Adrenal gland (tissue), 9 donors: ENCODE measurements at regions not wholly inside any gene's neighbourhood (a gene's known extent, or its start where the extent isn't known, plus 50 kb on each side); places are given as distances from the start of the nearest gene placed in this dataset.

Experiments
- DNase-seq, 7 donors: peaks; one replicate each; pipeline ENCODE4 v3.0.0-alpha.2; 2019 to 2020
- H3K27ac ChIP-seq, 5 donors: fragments of 200-600 bp; sonication (generic) in 4 of 5; 1 replicate in 3 of 5; 2 replicates in 2 of 5; pipeline versions ENCODE4 v1.5.1 to v1.8.0; 2016 to 2020; ENCODE audit warnings: mild to moderate bottlenecking in 1 of 5
- H3K27me3 ChIP-seq: fragments of 200-600 bp; 2 replicates; pipeline ENCODE4 v1.8.0; 2021
- H3K36me3 ChIP-seq, 2 donors: fragments of 200-600 bp; replicated peaks in 1 of 2; 1 replicate in 1 of 2; 2 replicates in 1 of 2; pipeline versions ENCODE4 v1.5.1 to v1.8.0; 2018 to 2022
- H3K4me1 ChIP-seq, 2 donors: fragments of 200-600 bp; replicated peaks in 1 of 2; 1 replicate in 1 of 2; 2 replicates in 1 of 2; pipeline versions ENCODE4 v1.5.1 to v1.8.0; 2018 to 2021
- H3K4me3 ChIP-seq, 4 donors: fragments of 200-600 bp; sonication (generic) in 3 of 4; one replicate each; pipeline ENCODE4 v1.5.1; 2016 to 2018
- H3K9me3 ChIP-seq, 3 donors: fragments of 200-600 bp; sonication (generic) in 1 of 3; replicated peaks in 1 of 3; 1 replicate in 2 of 3; 2 replicates in 1 of 3; pipeline versions ENCODE4 v1.5.1 to v1.8.0; 2016 to 2021
- CTCF ChIP-seq, 6 experiments: fragments of 450-650 bp in 4 of 6; fragments of 200-600 bp in 2 of 6; sonication (generic) in 1 of 6; IDR thresholded peaks; 1 replicate in 5 of 6; 2 replicates in 1 of 6; pipeline versions ENCODE4 v1.5.1 to v1.8.0; 2016 to 2021; ENCODE audit warnings: antibody characterized with exemption in 6 of 6, mild to moderate bottlenecking in 2 of 6, moderate library complexity in 1 of 6
- POLR2A ChIP-seq, 2 donors: fragments of 450-650 bp; IDR thresholded peaks; one replicate each; pipeline ENCODE4 v1.6.1; 2017; ENCODE audit warnings: antibody characterized with exemption in 2 of 2, mild to moderate bottlenecking in 2 of 2, moderate library complexity in 1 of 2
- WGBS, 4 donors: extraction: QIAGEN DNeasy Blood & Tissue Kit in 2 of 4; methylation state at CpG; one replicate each; pipeline versions ENCODE4 v1.1.5 to v1.1.7; 2013 to 2017; 5-methylcytosine and 5-hydroxymethylcytosine counted together
- intact Hi-C, 2 donors: fragments of 100-400 bp; cut with DNase I; formaldehyde crosslinking; loops; one replicate each; pipeline versions ENCODE4 v1.14.1 to v1.15.0; 2022 to 2023
- donor health status: healthy with polysubstance abuse.
- donor health status: Bipolar disorder and iron deficiency.
- donor health status: DM: yes; HTN: yes; CAD: no.
- donor health status: DM: no; HTN: no; CAD: no.
- donor health status: DM: no; HTN: no; CAD: no.

- no peaks in the 10 kb centered on the region for H3K9me3 ChIP-seq
- H3K4me1 ChIP-seq = no peaks in the 10 kb centered on the region
- no peak for DNase-seq
- TF ChIP-seq POLR2A (IDR thresholded peaks at IDR 0.05) = no peak
- no peak for TF ChIP-seq CTCF (IDR thresholded peaks at IDR 0.05)
- H3K27ac ChIP-seq = no peak overlapping the region
- no peaks in the 10 kb centered on the region for H3K36me3 ChIP-seq
- H3K27me3 ChIP-seq = peaks cover 33% of the 10 kb centered on the region
- intact Hi-C loops = no loop called here
- no peak overlapping the region for H3K4me3 ChIP-seq
- 78 to 88% (median 84%) methylated on average over 4 of the region's 4 CpGs for WGBS, 4 donors
Measured at GRCh38 chr1:5430136-5430535, 562.1 kb downstream of the NPHP4 start.

DNA sequence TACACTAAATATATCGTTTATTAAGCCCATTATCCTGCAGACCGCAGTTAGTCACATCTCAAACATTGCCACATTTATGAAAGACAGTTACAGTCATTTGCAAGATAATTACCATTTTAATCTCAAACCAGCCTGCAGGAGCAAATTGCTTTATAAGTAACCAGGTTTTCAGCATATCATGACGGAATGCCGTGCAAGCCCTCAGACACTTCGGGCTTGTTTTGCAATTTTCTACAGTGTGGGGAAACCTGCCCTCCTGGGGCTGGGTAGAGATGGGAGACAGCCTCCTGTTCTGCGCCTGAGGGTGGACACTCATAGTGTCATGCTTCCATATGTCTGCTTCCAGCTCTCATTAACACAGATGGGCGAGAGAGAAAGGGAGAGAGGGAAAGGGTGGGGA, 563.9 kb downstream of the NPHP4 start:
- H3K4me3 ChIP-seq = no peak overlapping the region
- no peaks in the 10 kb centered on the region for H3K36me3 ChIP-seq
- no peaks in the 10 kb centered on the region for H3K4me1 ChIP-seq
- H3K27me3 ChIP-seq = peaks cover 38% of the 10 kb centered on the region
- no peak for DNase-seq
- H3K27ac ChIP-seq = no peak overlapping the region
- H3K9me3 ChIP-seq = no peaks in the 10 kb centered on the region
- intact Hi-C loops = no loop called here
- WGBS, 4 donors = 67 to 74% (median 70%) methylated on average over 7 of the region's 7 CpGs
- TF ChIP-seq POLR2A (IDR thresholded peaks at IDR 0.05) = no peak
- no peak for TF ChIP-seq CTCF (IDR thresholded peaks at IDR 0.05)

DNA sequence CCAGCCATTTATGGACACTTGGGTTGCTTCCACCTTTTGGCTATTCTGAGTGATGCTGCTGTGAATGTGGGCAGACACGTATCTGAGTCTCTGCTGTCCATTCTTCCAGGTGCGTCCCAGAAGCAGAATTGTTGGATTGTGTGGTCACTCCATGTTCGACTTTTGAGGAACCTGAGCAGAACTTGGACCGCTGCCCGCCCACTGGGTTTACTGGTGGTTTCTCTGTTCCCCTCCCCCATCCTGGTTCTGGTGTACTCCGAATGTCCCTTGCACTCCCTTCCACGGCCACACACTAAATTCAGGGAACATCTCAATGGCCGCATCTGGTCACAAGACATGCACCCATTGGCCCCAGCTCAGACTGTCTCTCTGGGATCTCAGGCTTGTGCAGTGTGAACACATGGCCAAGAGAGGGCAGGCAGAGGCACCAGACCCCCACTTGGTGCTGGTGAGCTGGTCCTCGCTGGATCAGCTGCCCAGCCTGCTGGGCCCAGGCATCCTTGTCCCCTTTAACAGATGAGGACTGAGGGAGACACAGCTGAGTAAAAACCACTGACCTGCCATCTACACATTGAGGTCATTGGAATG, 565.1 kb downstream of the NPHP4 start:
- peaks cover 31% of the 10 kb centered on the region for H3K27me3 ChIP-seq
- intact Hi-C loops = no loop called here
- H3K4me1 ChIP-seq = no peaks in the 10 kb centered on the region
- 81 to 84% (median 82%) methylated on average over 8 to 9 of the region's 9 CpGs for WGBS, 4 donors
- H3K36me3 ChIP-seq = no peaks in the 10 kb centered on the region
- TF ChIP-seq CTCF (IDR thresholded peaks at IDR 0.05) = no peak
- no peak for TF ChIP-seq POLR2A (IDR thresholded peaks at IDR 0.05)
- H3K4me3 ChIP-seq = no peak overlapping the region
- no peaks in the 10 kb centered on the region for H3K9me3 ChIP-seq
- no peak overlapping the region for H3K27ac ChIP-seq
- DNase-seq = no peak

DNA sequence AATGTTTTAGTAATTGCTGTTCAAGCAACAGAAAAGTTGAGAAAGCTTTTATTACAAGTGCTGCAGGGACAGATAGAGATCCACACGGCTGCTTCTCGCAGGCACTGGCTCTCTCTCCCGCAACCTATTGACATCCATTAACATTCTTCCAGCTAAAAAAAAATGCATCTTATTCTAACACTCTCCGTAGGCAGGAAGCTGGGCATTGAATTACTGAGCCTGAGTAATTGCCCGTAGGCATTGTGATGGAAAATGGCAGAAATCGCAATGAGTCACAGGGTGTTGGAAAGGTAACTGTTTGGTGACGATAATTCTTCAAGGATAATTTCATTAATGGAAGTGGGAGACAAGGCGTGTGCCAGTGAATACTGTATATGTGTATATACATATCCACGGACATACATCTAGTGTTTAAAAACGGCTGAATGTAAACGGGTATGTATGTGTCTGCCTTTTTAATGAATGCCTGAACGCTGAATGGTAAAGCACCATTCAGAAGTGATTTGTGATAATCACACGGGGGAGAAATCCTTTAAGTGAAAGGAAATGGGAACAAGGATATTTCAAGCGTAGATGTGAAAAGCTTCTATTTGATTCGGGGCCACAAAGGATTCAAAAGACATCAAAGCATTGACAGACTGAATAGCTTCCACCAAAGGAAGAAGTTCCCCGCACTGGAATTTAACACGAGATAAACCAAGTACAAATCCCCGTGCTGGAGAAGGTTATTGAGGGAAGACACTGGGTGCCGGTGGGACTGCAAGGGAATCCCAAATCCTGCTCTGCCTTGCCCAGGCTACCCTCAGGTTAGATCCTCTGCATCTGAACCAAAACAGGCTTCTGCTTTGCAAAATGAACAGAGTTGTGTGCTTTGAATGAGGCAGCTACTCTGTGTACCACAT, 567.2 kb downstream of the NPHP4 start:
- intact Hi-C loops = no loop called here
- DNase-seq = no peak
- 30 to 34% (median 31%) methylated on average over 18 to 19 of the region's 19 CpGs for WGBS, 4 donors
- H3K4me1 ChIP-seq = no peaks in the 10 kb centered on the region
- H3K36me3 ChIP-seq = no peaks in the 10 kb centered on the region
- TF ChIP-seq CTCF (IDR thresholded peaks at IDR 0.05) (no peak), POLR2A (IDR thresholded peaks at IDR 0.05) (no peak)
- H3K27me3 ChIP-seq = peaks cover 31% of the 10 kb centered on the region
- no peak overlapping the region for H3K4me3 ChIP-seq
- no peaks in the 10 kb centered on the region for H3K9me3 ChIP-seq
- H3K27ac ChIP-seq = no peak overlapping the region
